ENCODE measurements at regions not wholly inside any gene's neighbourhood (a gene's known extent, or its start where the extent isn't known, plus 50 kb on each side); places are given as distances from the start of the nearest gene placed in this dataset.
"Not testable (repeated sequence)": the region's sequence is repeated elsewhere in the genome, so short reads cannot be mapped to it uniquely, and the experiment has no call there.

GRCh38 chr3:89877230-89877629, 769.8 kb downstream of the EPHA3 start:
- no peak for DNase-seq (ENCODE audit: low read depth, low spot score)
- H3K27ac ChIP-seq, result no peak overlapping the region

- no peak for DNase-seq (ENCODE audit: low read depth, low spot score)
- no peak overlapping the region for H3K27ac ChIP-seq
Observed at GRCh38 chr3:89889386-89889785, 782.0 kb downstream of the EPHA3 start.

GRCh38 chr3:89908711-89909213, 801.3 kb downstream of the EPHA3 start:
- no peak overlapping the region for H3K27ac ChIP-seq
- no peak for DNase-seq (ENCODE audit: low read depth, low spot score)

- DNase-seq (ENCODE audit: low read depth, low spot score), result no peak
- H3K27ac ChIP-seq, result no peak overlapping the region
Observed at GRCh38 chr3:89912031-89912430, 804.6 kb downstream of the EPHA3 start.

- no peak for DNase-seq (ENCODE audit: low read depth, low spot score)
- no peak overlapping the region for H3K27ac ChIP-seq
Observed at GRCh38 chr3:89923921-89924610, 816.6 kb downstream of the EPHA3 start.

- DNase-seq (ENCODE audit: low read depth, low spot score), result no peak
- no peak overlapping the region for H3K27ac ChIP-seq
Observed at GRCh38 chr3:89925976-89926375, 818.6 kb downstream of the EPHA3 start.

GRCh38 chr3:89932882-89933281, 825.5 kb downstream of the EPHA3 start:
- no peak overlapping the region for H3K27ac ChIP-seq
- DNase-seq (ENCODE audit: low read depth, low spot score), result no peak

GRCh38 chr3:89944461-89944860, 837.0 kb downstream of the EPHA3 start:
- H3K27ac ChIP-seq; DNase-seq (ENCODE audit: low read depth, low spot score): not testable (repeated sequence)

- H3K27ac ChIP-seq, result no peak overlapping the region
Observed at GRCh38 chr3:89946884-89947283, 839.5 kb downstream of the EPHA3 start.

GRCh38 chr3:89947337-89947954, 840.0 kb downstream of the EPHA3 start:
- DNase-seq (ENCODE audit: low read depth, low spot score), result no peak
- H3K27ac ChIP-seq, result no peak overlapping the region

More at GRCh38 chr3:89946884-89947283, 839.5 kb downstream of the EPHA3 start:
- no peak for DNase-seq (ENCODE audit: low read depth, low spot score)

GRCh38 chr3:89948008-89948407, 840.6 kb downstream of the EPHA3 start:
- H3K27ac ChIP-seq, result no peak overlapping the region
- DNase-seq (ENCODE audit: low read depth, low spot score), result no peak

GRCh38 chr3:89950772-89951171, 843.4 kb downstream of the EPHA3 start:
- DNase-seq (ENCODE audit: low read depth, low spot score), result no peak
- H3K27ac ChIP-seq, result no peak overlapping the region

GRCh38 chr3:89954137-89954536, 846.7 kb downstream of the EPHA3 start:
- no peak for DNase-seq (ENCODE audit: low read depth, low spot score)
- H3K27ac ChIP-seq, result no peak overlapping the region

GRCh38 chr3:89955156-89955555, 847.7 kb downstream of the EPHA3 start:
- no peak overlapping the region for H3K27ac ChIP-seq
- DNase-seq (ENCODE audit: low read depth, low spot score), result no peak

- no peak for DNase-seq (ENCODE audit: low read depth, low spot score)
Observed at GRCh38 chr3:89957451-89957850, 850.0 kb downstream of the EPHA3 start.

GRCh38 chr3:89958163-89958562, 850.7 kb downstream of the EPHA3 start:
- DNase-seq (ENCODE audit: low read depth, low spot score); H3K27ac ChIP-seq: not testable (repeated sequence)

More at GRCh38 chr3:89957451-89957850, 850.0 kb downstream of the EPHA3 start:
- H3K27ac ChIP-seq, result no peak overlapping the region

- no peak for DNase-seq (ENCODE audit: low read depth, low spot score)
Observed at GRCh38 chr3:89964347-89964746, 856.9 kb downstream of the EPHA3 start.

GRCh38 chr3:89966877-89967665, 859.6 kb downstream of the EPHA3 start:
- no peak for DNase-seq (ENCODE audit: low read depth, low spot score)
- no peak overlapping the region for H3K27ac ChIP-seq

More at GRCh38 chr3:89964347-89964746, 856.9 kb downstream of the EPHA3 start:
- no peak overlapping the region for H3K27ac ChIP-seq

GRCh38 chr3:89971329-89971728, 863.9 kb downstream of the EPHA3 start:
- H3K27ac ChIP-seq, result no peak overlapping the region
- no peak for DNase-seq (ENCODE audit: low read depth, low spot score)

- H3K27ac ChIP-seq, result no peak overlapping the region
- DNase-seq (ENCODE audit: low read depth, low spot score), result no peak
Observed at GRCh38 chr3:89973156-89973555, 865.7 kb downstream of the EPHA3 start.
